ENCODE measurements at regions not wholly inside any gene's neighbourhood (a gene's known extent, or its start where the extent isn't known, plus 50 kb on each side); places are given as distances from the start of the nearest gene placed in this dataset.

GRCh38 chr20:60795651-60796050, 456.4 kb upstream of the CDH4 start:
- TF ChIP-seq CTCF (IDR thresholded peaks at IDR 0.05; ENCODE audit: insufficient read depth, low read length) (no peak), REST (IDR thresholded peaks at IDR 0.05; ENCODE audit: insufficient replicate concordance, low read depth) (no peak), POLR2AphosphoS5 (IDR thresholded peaks at IDR 0.05; ENCODE audit: low read depth) (no peak), GABPA (IDR thresholded peaks at IDR 0.05; ENCODE audit: low read depth) (no peak), SPI1 (IDR thresholded peaks at IDR 0.05; ENCODE audit: borderline replicate concordance, low read depth) (no peak)

Data from HL-60 (cell line).